ENCODE measurements at regions not wholly inside any gene's neighbourhood (a gene's known extent, or its start where the extent isn't known, plus 50 kb on each side); places are given as distances from the start of the nearest gene placed in this dataset.

- no peak overlapping the region for H3K4me3 Mint-ChIP-seq
- TF ChIP-seq POLR2AphosphoS5 (IDR thresholded peaks at IDR 0.05; ENCODE audit: low read depth) (no peak), JUNB (IDR thresholded peaks at IDR 0.05; ENCODE audit: unreplicated experiment) (no peak), ETS1 (IDR thresholded peaks at IDR 0.05) (no peak), STAT1 (IDR thresholded peaks at IDR 0.05; ENCODE audit: unreplicated experiment) (no peak), CREB1 (CRISPR knock-in tag; IDR thresholded peaks at IDR 0.05; ENCODE audit: low read depth) (no peak), EZH2 (IDR thresholded peaks at IDR 0.05; ENCODE audit: low read depth, unreplicated experiment) (no peak), ZNF462 (CRISPR knock-in tag; IDR thresholded peaks at IDR 0.05) (no peak)
Observed at GRCh38 chr14:53748691-53749090, 207.9 kb downstream of the BMP4 start.

More at GRCh38 chr14:53748691-53749090, 207.9 kb downstream of the BMP4 start:
- peaks cover 24% of the 10 kb centered on the region; the same call in 1 of the 2 replicates for H3K9me2 ChIP-seq (ENCODE audit: insufficient read depth)
- no peak overlapping the region for H3K4me2 ChIP-seq
- Mint-ChIP-seq H3K27ac (no peak overlapping the region), H3K36me3 (ENCODE audit: low read depth) (no peaks in the 10 kb centered on the region), H3K4me1 (peaks cover 4% of the 10 kb centered on the region; the same call in 1 of the 3 replicates), H3K9me3 (no peaks in the 10 kb centered on the region), H3K27me3 (ENCODE audit: insufficient read depth, low read depth, poor library complexity) (no peaks in the 10 kb centered on the region)
- H4K20me1 ChIP-seq (replicated peaks; ENCODE audit: insufficient read depth), result no peaks in the 10 kb centered on the region
- H3K27ac ChIP-seq (ENCODE audit: low read depth), result no peak overlapping the region
- no peaks in the 10 kb centered on the region for H3K79me2 ChIP-seq (replicated peaks; ENCODE audit: insufficient read depth)
- H3K4me3 ChIP-seq, result no peak overlapping the region
- H3F3A ChIP-seq (replicated peaks; ENCODE audit: low read depth), result no peaks in the 10 kb centered on the region
- H3K36me3 ChIP-seq (ENCODE audit: insufficient read depth), result no peaks in the 10 kb centered on the region
- no peaks in the 10 kb centered on the region for H3K27me3 ChIP-seq (ENCODE audit: insufficient read depth)
- DNase-seq (ENCODE audit: low spot score) (no peak), ATAC-seq (no peak)
- no peak overlapping the region for H2AFZ ChIP-seq
- H3K4me1 ChIP-seq (ENCODE audit: insufficient read depth), result no peaks in the 10 kb centered on the region; the same call in 1 of the 2 replicates

Measured in GM23338 (cell line).